GM18868 (cell line): ENCODE measurements at regions not wholly inside any gene's neighbourhood (a gene's known extent, or its start where the extent isn't known, plus 50 kb on each side); places are given as distances from the start of the nearest gene placed in this dataset.

ENCODE experiments used
- ATAC-seq: cut with Tn5 transposase; IDR thresholded peaks from one replicate; pipeline ENCODE4 v1.9.1; 2021; ENCODE audit warnings: mild to moderate bottlenecking, moderate library complexity; ENCODE audit not compliant: unreplicated experiment

GRCh38 chr9:32698706-32699277 lies 63.3 kb upstream of the TAF1L start:
- ATAC-seq = no peak

GRCh38 chr9:32701321-32702022 lies 66.0 kb upstream of the TAF1L start:
- ATAC-seq = no peak

- no peak for ATAC-seq
These were observed 68.2 kb upstream of the TAF1L start for GRCh38 chr9:32703635-32704034.

GRCh38 chr9:32704343-32704742 lies 68.9 kb upstream of the TAF1L start:
- no peak for ATAC-seq

- peak; percentile 45 for ATAC-seq
These were observed 69.6 kb upstream of the TAF1L start for GRCh38 chr9:32705059-32705458.

DNA sequence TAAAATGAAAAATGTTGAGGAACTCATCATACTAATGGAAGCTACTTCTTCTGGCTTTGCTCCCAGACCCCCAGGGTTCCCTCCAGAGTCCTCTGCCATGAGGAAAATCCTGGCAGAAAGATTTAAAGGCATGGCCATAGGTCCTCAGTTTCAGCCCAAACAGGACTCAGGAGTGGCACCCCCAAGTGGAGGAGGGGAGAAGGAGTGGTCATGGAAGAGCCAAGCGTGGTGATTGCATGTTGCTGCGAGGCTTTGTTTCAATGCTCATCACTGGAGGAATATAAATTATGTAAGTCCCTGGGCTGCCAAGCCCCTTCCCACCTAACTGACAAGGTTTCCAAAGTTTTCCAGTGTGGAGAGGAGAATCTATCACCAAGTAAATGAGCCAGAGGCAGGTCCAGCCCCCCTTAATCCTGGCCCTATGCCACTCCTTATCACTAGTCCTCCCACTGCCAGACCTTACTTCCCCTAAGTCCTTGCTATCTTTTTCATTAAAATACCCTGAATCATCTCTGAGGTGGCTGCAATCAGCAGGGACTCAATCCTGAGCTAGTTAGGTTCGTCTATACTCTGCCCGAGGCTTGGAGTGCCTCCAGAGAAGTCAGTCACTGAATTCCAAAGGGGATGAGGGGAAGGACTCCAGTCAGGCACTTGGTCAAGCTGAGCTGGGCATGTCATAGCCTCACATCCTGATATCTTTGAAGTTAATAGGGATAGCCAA lies 70.7 kb upstream of the TAF1L start:
- no peak for ATAC-seq

DNA sequence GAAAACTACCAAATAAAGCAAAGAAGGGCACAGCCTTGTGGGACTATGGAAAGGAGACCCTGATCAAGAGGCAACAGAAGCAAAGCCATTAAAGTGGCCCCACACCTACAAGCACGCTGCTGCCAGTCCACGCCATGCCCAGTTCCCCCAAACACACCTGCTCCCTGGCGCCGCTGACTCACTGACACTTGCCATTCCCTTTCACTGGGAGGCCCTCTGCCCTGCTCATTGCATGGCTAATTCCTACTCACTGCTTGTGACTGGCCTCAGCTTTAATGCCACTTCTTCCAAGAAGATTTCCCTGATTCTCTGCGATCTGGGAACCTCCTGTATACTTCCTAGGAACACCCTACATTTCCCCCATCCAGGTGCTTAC lies 71.2 kb upstream of the TAF1L start:
- no peak for ATAC-seq

- ATAC-seq = no peak
These were observed 71.9 kb upstream of the TAF1L start for GRCh38 chr9:32707326-32707725.

DNA sequence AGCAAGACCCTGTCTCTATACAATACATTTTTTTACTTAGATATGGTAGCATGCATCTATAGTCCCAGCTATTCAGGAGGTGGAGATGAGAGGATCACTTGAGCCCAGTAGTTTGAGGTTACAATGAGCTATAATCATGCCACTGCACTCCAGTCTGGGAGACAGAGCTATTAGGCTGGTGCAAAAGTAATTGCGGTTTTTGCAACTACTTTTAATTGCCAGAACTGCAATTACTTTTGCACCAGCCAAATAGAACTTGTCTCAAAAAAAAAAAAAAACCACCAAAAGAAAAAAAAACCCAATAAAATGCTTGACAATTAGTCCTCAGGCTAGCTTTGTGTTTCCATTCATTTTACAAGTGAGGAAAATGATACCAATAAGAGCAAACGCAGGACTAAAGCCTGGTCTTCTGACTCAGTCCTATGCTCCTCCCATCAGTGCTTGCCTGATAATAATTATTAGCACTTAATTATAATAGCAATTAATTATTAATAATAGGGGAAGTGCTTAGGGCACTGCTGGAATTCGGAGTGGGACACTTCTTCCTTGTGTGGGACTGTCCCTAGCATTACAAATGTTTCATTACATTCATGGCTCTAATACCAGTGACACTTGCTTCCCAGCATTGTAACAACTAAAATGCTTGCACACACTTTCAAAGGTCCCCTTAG lies 73.1 kb upstream of the TAF1L start:
- ATAC-seq = no peak

GRCh38 chr9:32709871-32710270 lies 73.5 kb upstream of the TMEM215 start:
- ATAC-seq = no peak

- ATAC-seq = no peak
These were observed 66.9 kb upstream of the TMEM215 start for GRCh38 chr9:32716425-32716824.

DNA sequence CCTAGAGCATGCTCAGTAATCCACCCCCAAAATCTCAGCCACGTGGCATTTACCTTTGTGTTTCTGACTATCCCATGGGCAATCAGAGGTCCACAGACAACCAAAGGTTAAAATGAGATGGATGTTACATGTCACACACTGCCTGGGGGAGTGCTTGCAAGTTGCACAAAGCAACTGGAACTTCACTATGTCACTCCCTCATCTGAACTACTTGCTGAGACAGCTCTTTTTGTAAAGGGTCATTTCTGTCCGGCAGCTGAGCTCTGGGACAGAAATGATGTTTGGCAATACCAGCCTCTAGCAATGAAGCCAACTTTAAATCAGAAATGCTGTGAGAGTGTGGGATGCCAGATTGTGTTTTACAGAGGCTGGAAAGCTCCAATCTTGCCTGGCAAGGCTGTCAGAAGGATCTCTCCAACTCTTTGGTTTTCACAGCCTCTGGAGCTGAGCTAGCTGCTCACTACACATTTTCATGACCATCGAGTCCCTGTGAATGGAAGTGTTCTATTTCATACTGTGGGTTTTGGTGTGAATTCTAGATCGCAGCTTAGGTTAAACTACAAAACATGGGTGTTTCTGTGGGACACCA lies 66.3 kb upstream of the TMEM215 start:
- ATAC-seq = no peak

GRCh38 chr9:32722704-32723103 lies 60.6 kb upstream of the TMEM215 start:
- ATAC-seq = no peak

DNA sequence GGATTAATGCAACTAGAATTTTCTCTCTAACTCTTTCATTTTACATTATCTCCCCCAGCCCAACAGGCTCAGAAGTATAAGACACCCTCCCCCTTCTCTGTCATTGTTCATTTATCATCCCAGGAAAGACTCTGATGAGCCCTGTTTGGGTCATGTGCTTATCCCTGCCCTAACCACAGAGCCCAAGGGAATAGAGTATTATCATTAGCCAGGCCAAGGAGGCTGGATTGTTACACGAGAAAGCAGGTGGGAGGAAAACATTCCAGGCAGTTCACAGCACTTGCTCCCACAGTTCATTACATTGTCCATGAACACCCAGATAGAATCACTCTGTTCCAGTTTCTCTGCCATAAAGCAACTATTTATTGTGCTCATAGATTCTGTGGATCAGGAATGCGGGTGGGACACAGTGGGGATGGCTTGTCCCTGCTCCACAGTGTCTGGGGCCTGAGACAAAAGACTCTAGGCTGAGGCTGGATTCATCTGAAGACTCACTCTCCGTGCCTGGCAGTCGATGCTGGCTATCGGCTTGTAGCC lies 59.5 kb upstream of the TMEM215 start:
- no peak for ATAC-seq

GRCh38 chr9:32725066-32725860 lies 58.1 kb upstream of the TMEM215 start:
- ATAC-seq = no peak

DNA sequence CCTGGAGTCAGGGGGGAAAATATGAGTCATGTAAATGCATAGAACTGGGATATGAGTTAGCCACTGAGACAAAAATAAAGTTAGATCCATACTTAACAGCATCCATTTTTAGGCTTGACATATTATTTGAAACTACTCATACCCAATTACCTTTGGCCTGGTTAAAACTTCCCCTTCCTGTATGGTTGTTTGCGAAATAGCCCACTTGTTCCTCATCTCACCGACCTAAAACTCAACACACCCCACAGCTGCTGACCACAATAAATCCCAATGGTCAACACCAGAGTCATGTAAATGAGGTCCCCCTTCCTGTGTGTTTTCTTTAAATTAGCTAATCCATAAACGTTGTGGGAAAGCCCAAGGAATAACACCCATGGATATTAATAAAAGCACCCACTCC lies 55.2 kb upstream of the TMEM215 start:
- no peak for ATAC-seq
